ENCODE measurements at regions not wholly inside any gene's neighbourhood (a gene's known extent, or its start where the extent isn't known, plus 50 kb on each side); places are given as distances from the start of the nearest gene placed in this dataset.
"Not testable (repeated sequence)": the region's sequence is repeated elsewhere in the genome, so short reads cannot be mapped to it uniquely, and the experiment has no call there.

DNA sequence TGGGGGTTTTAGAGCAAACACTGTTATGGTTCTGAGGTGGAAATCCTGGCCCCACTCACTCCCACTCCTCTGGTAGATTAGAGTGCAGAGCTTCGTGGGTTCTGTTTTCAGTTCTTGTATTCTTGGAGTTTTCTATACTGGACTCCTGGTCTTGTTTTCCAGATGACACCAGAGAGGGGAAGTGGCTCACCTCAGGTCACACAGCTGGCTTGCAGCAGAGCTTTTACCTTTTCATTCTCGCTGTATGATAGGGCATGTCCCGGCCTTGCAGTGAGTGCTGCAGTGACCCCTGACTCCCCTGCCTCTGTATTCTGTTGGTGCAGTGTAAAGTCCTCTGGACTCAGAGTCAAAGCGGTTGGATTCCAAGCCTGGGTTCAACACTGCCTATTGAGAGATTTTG, 148.9 kb upstream of the MEX3C start:
- no peak overlapping the region for H3K4me3 ChIP-seq (replicated peaks; ENCODE audit: low read depth, low read length)
- no peaks in the 10 kb centered on the region for H3K36me3 ChIP-seq (ENCODE audit: control insufficient read depth, insufficient read depth, low read length)

GRCh38 chr18:51350081-51350480, 152.6 kb upstream of the MEX3C start:
- Histone ChIP-seq H3K4me3 (replicated peaks; ENCODE audit: low read depth, low read length) (no peak overlapping the region), H3K27me3 (replicated peaks; ENCODE audit: control insufficient read depth, insufficient read depth, low read length) (no peaks in the 10 kb centered on the region), H3K36me3 (ENCODE audit: control insufficient read depth, insufficient read depth, low read length) (no peaks in the 10 kb centered on the region)
- TF ChIP-seq, protein P1, sequence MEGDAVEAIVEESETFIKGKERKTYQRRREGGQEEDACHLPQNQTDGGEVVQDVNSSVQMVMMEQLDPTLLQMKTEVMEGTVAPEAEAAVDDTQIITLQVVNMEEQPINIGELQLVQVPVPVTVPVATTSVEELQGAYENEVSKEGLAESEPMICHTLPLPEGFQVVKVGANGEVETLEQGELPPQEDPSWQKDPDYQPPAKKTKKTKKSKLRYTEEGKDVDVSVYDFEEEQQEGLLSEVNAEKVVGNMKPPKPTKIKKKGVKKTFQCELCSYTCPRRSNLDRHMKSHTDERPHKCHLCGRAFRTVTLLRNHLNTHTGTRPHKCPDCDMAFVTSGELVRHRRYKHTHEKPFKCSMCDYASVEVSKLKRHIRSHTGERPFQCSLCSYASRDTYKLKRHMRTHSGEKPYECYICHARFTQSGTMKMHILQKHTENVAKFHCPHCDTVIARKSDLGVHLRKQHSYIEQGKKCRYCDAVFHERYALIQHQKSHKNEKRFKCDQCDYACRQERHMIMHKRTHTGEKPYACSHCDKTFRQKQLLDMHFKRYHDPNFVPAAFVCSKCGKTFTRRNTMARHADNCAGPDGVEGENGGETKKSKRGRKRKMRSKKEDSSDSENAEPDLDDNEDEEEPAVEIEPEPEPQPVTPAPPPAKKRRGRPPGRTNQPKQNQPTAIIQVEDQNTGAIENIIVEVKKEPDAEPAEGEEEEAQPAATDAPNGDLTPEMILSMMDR (IDR thresholded peaks at IDR 0.05; ENCODE audit: insufficient read depth, low read length, poor library complexity, severe bottlenecking): no peak
- DNase-seq (ENCODE audit: extremely low read depth, insufficient read length): no peak

More for the DNA sequence above, 148.9 kb upstream of the MEX3C start:
- H3K27me3 ChIP-seq (replicated peaks; ENCODE audit: control insufficient read depth, insufficient read depth, low read length): no peaks in the 10 kb centered on the region; the same call in none of the 2 replicates
- TF ChIP-seq, protein P1 (IDR thresholded peaks at IDR 0.05; ENCODE audit: insufficient read depth, low read length, poor library complexity, severe bottlenecking): no peak
- DNase-seq (ENCODE audit: extremely low read depth, insufficient read length): no peak

DNA sequence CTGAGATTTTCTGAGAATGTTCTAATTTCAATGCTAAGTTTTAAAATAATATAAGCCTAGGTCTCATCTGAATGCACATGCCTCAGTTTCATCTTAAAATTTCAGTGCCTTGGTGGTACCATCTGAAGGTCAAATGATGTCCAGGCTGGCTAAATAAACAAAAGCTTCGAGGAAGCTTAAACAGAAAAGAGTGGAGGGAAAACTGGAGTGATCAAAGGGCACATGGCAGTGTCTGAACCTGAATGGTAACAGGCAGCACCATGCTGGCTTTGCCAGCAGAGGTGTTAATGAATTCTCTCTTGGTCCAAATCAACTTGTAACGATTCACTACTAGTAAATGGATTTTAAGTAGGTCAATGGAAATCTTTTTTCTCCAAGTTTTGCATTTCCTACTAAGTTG, 158.4 kb upstream of the MEX3C start:
- H3K27me3 ChIP-seq (replicated peaks; ENCODE audit: control insufficient read depth, insufficient read depth, low read length): no peaks in the 10 kb centered on the region
- TF ChIP-seq, protein P1 (IDR thresholded peaks at IDR 0.05; ENCODE audit: insufficient read depth, low read length, poor library complexity, severe bottlenecking): no peak
- H3K4me3 ChIP-seq (replicated peaks; ENCODE audit: low read depth, low read length): no peak overlapping the region
- DNase-seq (ENCODE audit: extremely low read depth, insufficient read length): no peak
- no peaks in the 10 kb centered on the region for H3K36me3 ChIP-seq (ENCODE audit: control insufficient read depth, insufficient read depth, low read length)

- not testable (repeated sequence) for H3K36me3 ChIP-seq (ENCODE audit: control insufficient read depth, insufficient read depth, low read length)
Observed at GRCh38 chr18:51360301-51360700, 162.8 kb upstream of the MEX3C start.

GRCh38 chr18:51361130-51361860, 163.8 kb upstream of the MEX3C start:
- no peak for DNase-seq (ENCODE audit: extremely low read depth, insufficient read length)
- no peak overlapping the region for H3K4me3 ChIP-seq (replicated peaks; ENCODE audit: low read depth, low read length)
- TF ChIP-seq, protein P1 (IDR thresholded peaks at IDR 0.05; ENCODE audit: insufficient read depth, low read length, poor library complexity, severe bottlenecking): no peak

More at GRCh38 chr18:51360301-51360700, 162.8 kb upstream of the MEX3C start:
- not testable (repeated sequence) for H3K27me3 ChIP-seq (replicated peaks; ENCODE audit: control insufficient read depth, insufficient read depth, low read length); DNase-seq (ENCODE audit: extremely low read depth, insufficient read length); H3K4me3 ChIP-seq (replicated peaks; ENCODE audit: low read depth, low read length)

GRCh38 chr18:51363384-51363783, 165.9 kb upstream of the MEX3C start:
- H3K36me3 ChIP-seq (ENCODE audit: control insufficient read depth, insufficient read depth, low read length): no peaks in the 10 kb centered on the region
- TF ChIP-seq, protein P1 (IDR thresholded peaks at IDR 0.05; ENCODE audit: insufficient read depth, low read length, poor library complexity, severe bottlenecking): no peak
- H3K27me3 ChIP-seq (replicated peaks; ENCODE audit: control insufficient read depth, insufficient read depth, low read length): no peaks in the 10 kb centered on the region
- DNase-seq (ENCODE audit: extremely low read depth, insufficient read length): no peak
- H3K4me3 ChIP-seq (replicated peaks; ENCODE audit: low read depth, low read length): no peak overlapping the region

More at GRCh38 chr18:51361130-51361860, 163.8 kb upstream of the MEX3C start:
- H3K36me3 ChIP-seq (ENCODE audit: control insufficient read depth, insufficient read depth, low read length): no peaks in the 10 kb centered on the region
- no peaks in the 10 kb centered on the region for H3K27me3 ChIP-seq (replicated peaks; ENCODE audit: control insufficient read depth, insufficient read depth, low read length)

All from GM06990 (cell line).